Astrocyte of the spinal cord (primary cell): ENCODE measurements at regions not wholly inside any gene's neighbourhood (a gene's known extent, or its start where the extent isn't known, plus 50 kb on each side); places are given as distances from the start of the nearest gene placed in this dataset.

ENCODE experiments used
- DNase-seq: peaks from one replicate; pipeline ENCODE4 v3.0.0; 2011; ENCODE audit warnings: low read depth, low spot score
- H3K4me3 ChIP-seq: 2 replicates; pipeline ENCODE4 v1.5.1; 2011; ENCODE audit warnings: low read depth, mild to moderate bottlenecking, low read length, moderate library complexity
- in situ Hi-C: cut with HindIII; loops from 2 replicates; pipeline ENCODE4 v1.10.0; 2017; ENCODE audit warnings: low sequenced_read_pairs
- TF ChIP-seq, protein P1 (sequence below): IDR thresholded peaks from 2 replicates; pipeline ENCODE4 v1.5.1; 2012; ENCODE audit warnings: low read depth, mild to moderate bottlenecking, low read length, inconsistent platforms

DNA sequence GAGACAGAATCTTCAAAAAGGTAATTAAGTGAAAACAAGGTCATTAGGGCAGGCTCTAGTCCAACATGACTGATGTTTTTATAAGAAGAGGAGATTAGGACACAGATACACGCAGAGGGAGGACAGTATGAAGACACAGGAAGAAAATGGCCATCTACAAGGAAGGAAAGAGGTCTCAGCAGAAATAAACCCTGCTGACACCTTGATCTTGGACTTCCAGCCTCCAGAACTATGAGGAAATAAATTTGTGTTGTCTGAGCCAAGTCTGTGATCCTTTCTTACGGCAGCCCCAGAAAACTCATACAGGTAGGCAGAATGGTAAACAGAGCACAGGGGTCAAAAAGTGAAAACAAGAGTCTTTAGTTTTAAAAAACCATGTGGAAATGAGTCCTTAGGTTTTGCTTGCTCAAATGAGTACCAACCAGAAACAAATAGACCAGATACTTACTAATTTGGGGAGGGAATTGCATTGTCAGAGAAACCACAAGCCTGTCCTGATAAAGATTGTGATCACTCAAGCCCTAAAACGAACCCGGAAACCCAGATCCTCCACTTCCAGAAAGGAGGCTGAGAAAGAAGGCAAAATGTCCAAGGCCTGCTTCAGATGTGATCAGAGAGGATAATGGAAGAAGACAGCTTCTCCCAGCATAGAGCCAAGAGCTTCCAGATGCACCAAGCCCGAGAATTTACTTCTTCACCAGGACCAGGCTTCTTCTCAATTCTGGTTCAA, 93.9 kb downstream of the DUSP6 start:
- H3K4me3 ChIP-seq, result no peak overlapping the region
- TF ChIP-seq, protein P1, sequence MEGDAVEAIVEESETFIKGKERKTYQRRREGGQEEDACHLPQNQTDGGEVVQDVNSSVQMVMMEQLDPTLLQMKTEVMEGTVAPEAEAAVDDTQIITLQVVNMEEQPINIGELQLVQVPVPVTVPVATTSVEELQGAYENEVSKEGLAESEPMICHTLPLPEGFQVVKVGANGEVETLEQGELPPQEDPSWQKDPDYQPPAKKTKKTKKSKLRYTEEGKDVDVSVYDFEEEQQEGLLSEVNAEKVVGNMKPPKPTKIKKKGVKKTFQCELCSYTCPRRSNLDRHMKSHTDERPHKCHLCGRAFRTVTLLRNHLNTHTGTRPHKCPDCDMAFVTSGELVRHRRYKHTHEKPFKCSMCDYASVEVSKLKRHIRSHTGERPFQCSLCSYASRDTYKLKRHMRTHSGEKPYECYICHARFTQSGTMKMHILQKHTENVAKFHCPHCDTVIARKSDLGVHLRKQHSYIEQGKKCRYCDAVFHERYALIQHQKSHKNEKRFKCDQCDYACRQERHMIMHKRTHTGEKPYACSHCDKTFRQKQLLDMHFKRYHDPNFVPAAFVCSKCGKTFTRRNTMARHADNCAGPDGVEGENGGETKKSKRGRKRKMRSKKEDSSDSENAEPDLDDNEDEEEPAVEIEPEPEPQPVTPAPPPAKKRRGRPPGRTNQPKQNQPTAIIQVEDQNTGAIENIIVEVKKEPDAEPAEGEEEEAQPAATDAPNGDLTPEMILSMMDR, result no peak
- in situ Hi-C loops, result no loop called here
- no peak for DNase-seq

DNA sequence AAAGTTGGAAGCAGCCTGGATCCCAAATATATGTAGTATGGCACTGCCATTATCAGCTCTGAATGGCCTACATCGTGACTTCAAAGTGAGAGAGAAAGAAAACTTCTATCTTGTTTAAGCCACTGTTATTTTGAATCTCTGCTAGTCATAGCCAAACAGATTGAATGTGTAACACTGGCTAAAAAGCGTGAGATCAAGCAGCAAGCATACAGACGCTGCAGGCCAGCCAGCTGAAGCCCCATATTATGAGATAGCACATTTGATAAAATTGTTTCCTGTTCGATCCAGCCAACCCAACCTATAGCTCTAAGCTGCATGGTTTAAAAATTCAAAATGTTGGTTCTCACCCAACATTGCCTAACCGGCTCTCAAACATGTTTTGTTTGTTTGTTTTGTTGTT, 95.0 kb downstream of the DUSP6 start:
- in situ Hi-C loops, result no loop called here
- DNase-seq, result no peak
- H3K4me3 ChIP-seq, result no peak overlapping the region
- TF ChIP-seq, protein P1, result no peak

DNA sequence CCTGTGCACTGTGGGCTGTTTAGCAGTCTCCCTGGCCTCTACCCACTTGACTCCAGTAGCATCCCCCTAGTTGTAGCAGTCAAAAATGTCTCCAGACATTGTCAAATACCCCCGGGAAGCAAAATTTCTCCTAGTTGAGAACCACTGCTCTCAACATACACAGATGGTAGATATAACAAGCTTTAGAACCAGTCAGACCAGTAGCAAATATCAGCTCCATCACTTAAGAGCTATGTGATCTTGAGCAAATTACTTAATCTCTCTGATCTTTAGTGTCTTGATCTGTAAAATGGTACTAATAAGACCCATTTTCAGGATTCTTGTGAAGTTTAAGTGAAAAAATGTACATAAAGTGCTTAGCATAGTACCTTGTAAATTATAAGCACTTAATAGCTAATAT, 96.2 kb downstream of the DUSP6 start:
- H3K4me3 ChIP-seq, result no peak overlapping the region
- no peak for DNase-seq
- TF ChIP-seq, protein P1, result no peak
- in situ Hi-C loops, result no loop called here

DNA sequence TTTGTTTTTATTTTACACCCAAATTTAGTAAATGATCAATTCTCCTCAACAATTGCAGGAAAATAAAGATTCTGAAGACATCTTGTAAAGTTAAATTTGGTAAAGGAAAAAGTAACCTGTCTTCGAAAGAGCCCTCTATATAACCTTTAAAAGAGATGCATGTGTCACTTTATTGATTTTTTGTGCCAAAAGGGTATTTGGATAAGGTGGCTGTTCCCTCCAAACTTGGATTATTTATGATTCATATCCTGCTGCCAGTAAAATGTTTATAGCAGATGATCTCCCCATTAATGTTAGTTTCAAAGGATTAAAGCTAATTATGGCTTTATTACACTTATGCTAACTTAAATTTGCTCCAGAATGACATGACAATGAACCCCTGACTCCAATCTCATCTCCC, 98.8 kb downstream of the DUSP6 start:
- H3K4me3 ChIP-seq, result no peak overlapping the region
- TF ChIP-seq, protein P1, result no peak
- in situ Hi-C loops, result no loop called here
- DNase-seq, result no peak

DNA sequence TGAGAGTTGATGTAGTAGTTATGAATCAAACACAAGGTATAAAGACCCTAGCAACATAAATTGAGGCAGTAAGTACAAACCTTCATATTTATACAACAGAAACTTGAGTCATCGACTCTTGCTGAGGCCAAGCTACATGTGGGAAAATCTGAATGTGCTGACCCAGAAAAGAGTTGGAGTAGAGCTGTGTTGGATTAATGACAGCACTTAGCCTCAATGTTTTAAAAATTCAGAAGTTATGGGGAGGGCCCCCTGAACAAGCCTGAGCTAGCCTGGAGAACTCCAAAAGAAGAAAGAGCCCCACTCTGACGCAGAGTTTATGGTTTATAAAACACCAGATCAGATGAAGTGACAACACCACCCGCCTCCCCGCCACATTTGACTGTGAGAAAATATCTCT, 100.0 kb downstream of the DUSP6 start:
- in situ Hi-C loops, result no loop called here
- DNase-seq, result peak; percentile 64
- TF ChIP-seq, protein P1, result no peak
- H3K4me3 ChIP-seq, result no peak overlapping the region

DNA sequence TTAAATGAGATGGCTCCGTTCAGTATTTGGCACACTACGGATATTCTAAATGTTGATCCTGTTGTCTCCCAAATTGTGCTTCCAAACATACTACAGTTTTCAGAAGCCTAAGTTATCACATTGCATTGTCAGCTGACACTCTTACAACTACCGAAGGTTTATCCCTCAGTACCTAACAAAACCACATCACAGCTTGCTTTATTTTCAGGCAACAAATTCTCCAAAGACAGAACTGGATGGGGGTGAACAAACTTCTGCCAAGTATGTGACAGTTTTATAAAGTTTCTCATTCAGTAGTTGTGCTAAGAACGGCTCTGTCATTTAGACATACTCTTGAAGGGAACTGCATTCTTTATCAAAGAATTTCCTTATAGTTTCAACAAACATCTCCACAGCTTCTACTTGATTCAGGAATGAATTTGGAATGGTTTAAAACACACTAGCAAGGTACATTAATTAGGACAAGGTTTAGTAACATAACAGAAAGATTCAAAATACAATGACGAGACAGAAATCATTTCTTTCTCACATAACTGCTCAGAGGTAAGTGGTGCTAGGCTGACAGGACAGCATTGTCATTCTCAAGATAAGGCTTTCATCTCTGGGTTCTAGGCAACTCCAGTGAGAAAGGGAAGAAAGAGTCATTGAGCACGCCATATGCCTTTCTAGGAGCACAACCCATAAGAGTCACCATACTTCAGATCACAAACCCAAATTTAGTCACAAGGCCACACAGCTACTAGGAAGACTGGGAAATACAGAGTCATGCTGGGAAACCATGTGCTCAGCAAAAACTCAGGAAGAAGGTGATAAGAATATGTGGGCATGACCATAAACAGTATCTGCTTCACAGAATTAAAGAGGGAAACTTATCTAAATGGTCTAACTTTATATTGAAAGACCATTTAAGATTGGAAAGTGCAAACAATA, 100.7 kb downstream of the DUSP6 start:
- H3K4me3 ChIP-seq, result no peak overlapping the region
- DNase-seq, result no peak
- in situ Hi-C loops, result no loop called here
- TF ChIP-seq, protein P1, result no peak
